ENCODE measurements at regions not wholly inside any gene's neighbourhood (a gene's known extent, or its start where the extent isn't known, plus 50 kb on each side); places are given as distances from the start of the nearest gene placed in this dataset.

DNA sequence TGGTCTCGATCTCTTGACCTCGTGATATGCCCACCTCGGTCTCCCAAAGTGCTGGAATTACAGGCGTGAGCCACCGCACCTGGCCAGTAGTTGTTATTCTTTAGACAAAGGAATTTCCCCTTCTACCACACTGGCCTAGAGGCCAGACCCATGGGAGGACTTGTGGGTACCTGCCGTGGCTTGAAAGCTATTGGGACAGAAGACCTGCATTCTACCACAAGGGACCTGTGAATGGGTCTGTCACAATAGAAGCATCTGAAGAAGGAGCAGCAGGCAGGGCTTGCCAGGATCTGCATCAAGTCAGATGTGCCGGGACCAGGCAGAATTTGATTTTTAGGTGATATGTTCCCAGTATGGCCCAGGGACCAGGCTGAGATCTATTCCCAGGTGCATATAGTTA is 356.9 kb downstream of the FGFR2 start:
- TF ChIP-seq, protein P1, sequence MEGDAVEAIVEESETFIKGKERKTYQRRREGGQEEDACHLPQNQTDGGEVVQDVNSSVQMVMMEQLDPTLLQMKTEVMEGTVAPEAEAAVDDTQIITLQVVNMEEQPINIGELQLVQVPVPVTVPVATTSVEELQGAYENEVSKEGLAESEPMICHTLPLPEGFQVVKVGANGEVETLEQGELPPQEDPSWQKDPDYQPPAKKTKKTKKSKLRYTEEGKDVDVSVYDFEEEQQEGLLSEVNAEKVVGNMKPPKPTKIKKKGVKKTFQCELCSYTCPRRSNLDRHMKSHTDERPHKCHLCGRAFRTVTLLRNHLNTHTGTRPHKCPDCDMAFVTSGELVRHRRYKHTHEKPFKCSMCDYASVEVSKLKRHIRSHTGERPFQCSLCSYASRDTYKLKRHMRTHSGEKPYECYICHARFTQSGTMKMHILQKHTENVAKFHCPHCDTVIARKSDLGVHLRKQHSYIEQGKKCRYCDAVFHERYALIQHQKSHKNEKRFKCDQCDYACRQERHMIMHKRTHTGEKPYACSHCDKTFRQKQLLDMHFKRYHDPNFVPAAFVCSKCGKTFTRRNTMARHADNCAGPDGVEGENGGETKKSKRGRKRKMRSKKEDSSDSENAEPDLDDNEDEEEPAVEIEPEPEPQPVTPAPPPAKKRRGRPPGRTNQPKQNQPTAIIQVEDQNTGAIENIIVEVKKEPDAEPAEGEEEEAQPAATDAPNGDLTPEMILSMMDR (IDR thresholded peaks at IDR 0.05), result no peak
- TF ChIP-seq, protein P2, sequence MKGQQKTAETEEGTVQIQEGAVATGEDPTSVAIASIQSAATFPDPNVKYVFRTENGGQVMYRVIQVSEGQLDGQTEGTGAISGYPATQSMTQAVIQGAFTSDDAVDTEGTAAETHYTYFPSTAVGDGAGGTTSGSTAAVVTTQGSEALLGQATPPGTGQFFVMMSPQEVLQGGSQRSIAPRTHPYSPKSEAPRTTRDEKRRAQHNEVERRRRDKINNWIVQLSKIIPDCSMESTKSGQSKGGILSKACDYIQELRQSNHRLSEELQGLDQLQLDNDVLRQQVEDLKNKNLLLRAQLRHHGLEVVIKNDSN (IDR thresholded peaks at IDR 0.05; ENCODE audit: borderline replicate concordance, low read depth), result no peak

Measured in SK-N-SH (cell line).